HFFc6 (cell line): ENCODE measurements at regions not wholly inside any gene's neighbourhood (a gene's known extent, or its start where the extent isn't known, plus 50 kb on each side); places are given as distances from the start of the nearest gene placed in this dataset.

ENCODE experiments used
- DNase-seq: peaks from one replicate; pipeline ENCODE4 v3.0.0-alpha.2; 2018
- H3K27ac Mint-ChIP-seq: 2 replicates; pipeline ENCODE4 v1.8.0; 2020; ENCODE audit warnings: mild to moderate bottlenecking, mixed read lengths
- H3K27me3 Mint-ChIP-seq: 2 replicates; pipeline ENCODE4 v1.8.0; 2021; ENCODE audit warnings: mild to moderate bottlenecking, moderate library complexity, mixed read lengths; ENCODE audit not compliant: insufficient read depth
- H3K36me3 Mint-ChIP-seq: 2 replicates; pipeline ENCODE4 v1.8.0; 2021; ENCODE audit warnings: low read depth, mixed read lengths
- H3K4me1 Mint-ChIP-seq: 2 replicates; pipeline ENCODE4 v1.8.0; 2020; ENCODE audit warnings: low read depth, mixed read lengths
- H3K4me3 Mint-ChIP-seq: 2 replicates; pipeline ENCODE4 v1.8.0; 2020; ENCODE audit warnings: mild to moderate bottlenecking, moderate library complexity, mixed read lengths
- H3K9me3 Mint-ChIP-seq: 2 replicates; pipeline ENCODE4 v1.8.0; 2020; ENCODE audit warnings: mild to moderate bottlenecking, mixed read lengths
- TF ChIP-seq, protein P1 (sequence below): fragments of 200-600 bp; sonication (generic); IDR thresholded peaks from 2 replicates; pipeline ENCODE4 v1.5.0; 2021; ENCODE audit warnings: antibody characterized with exemption, mild to moderate bottlenecking

DNA sequence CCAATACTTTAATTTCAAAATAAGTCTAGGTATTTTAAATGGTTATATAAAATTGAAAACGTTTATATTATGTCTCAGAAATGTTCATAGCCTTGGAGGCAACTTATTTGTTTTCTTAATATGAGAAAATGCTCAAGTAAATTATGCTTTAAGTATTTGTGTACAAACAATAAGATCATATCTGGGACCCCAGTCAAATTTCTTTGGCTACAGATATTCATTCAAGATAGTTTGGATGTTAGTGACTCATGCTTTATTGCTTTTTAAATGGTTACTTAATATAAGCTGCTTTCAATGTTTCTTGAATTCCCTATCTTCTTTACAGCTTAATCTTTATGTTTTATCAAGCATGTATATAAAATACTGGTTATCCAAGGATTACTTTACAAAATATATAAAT is 291.3 kb downstream of the KCNC2 start:
- Mint-ChIP-seq H3K27ac (no peak overlapping the region), H3K4me3 (no peak overlapping the region), H3K36me3 (no peaks in the 10 kb centered on the region), H3K9me3 (peaks cover 4% of the 10 kb centered on the region; the same call in 1 of the 2 replicates), H3K4me1 (no peaks in the 10 kb centered on the region), H3K27me3 (no peaks in the 10 kb centered on the region; the same call in 1 of the 2 replicates)
- TF ChIP-seq, protein P1, sequence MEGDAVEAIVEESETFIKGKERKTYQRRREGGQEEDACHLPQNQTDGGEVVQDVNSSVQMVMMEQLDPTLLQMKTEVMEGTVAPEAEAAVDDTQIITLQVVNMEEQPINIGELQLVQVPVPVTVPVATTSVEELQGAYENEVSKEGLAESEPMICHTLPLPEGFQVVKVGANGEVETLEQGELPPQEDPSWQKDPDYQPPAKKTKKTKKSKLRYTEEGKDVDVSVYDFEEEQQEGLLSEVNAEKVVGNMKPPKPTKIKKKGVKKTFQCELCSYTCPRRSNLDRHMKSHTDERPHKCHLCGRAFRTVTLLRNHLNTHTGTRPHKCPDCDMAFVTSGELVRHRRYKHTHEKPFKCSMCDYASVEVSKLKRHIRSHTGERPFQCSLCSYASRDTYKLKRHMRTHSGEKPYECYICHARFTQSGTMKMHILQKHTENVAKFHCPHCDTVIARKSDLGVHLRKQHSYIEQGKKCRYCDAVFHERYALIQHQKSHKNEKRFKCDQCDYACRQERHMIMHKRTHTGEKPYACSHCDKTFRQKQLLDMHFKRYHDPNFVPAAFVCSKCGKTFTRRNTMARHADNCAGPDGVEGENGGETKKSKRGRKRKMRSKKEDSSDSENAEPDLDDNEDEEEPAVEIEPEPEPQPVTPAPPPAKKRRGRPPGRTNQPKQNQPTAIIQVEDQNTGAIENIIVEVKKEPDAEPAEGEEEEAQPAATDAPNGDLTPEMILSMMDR = no peak
- no peak for DNase-seq

DNA sequence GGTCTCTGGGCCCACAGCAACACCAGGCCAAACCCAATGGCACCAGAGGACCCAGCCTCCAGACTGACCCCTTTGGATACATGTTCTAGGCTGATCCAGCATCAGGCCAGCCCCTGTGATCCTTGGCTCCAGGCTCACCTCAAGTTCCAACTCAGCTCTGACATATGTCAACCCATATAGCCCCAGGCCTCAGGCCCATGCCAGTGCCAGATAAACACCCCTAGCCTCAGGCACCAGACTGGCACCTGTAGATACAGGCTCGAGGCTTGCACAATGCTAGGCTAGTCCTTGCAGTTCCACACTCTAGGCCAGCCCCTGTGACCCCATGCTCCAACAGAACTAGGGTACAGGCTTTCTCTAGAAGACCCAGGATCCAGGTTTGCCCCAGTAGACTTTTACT is 287.5 kb downstream of the KCNC2 start:
- H3K27me3 Mint-ChIP-seq = no peaks in the 10 kb centered on the region; the same call in 1 of the 2 replicates
- TF ChIP-seq, protein P1 = no peak
- no peak overlapping the region for H3K27ac Mint-ChIP-seq
- no peak overlapping the region for H3K4me3 Mint-ChIP-seq
- DNase-seq = no peak
- no peaks in the 10 kb centered on the region for H3K36me3 Mint-ChIP-seq
- peaks cover 17% of the 10 kb centered on the region for H3K9me3 Mint-ChIP-seq
- no peaks in the 10 kb centered on the region for H3K4me1 Mint-ChIP-seq

DNA sequence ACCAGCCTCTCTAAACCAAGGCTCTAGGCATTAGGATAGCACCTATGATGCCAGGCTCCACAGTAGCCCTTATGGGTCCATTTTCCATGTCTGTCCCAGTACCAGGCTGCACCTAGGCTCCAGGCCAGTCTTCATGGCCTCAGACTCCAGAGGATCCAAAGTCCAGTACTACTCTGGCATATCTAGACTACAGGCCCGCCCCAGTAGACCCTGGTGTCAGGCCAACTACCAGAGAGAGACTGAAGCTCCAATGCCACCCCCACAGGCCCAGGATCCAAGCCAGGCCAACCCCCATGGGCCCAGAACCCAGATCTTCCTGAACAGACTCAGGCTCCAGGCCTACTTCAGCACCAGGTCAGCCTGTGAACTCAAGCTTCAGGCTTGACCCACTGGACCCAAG is 287.0 kb downstream of the KCNC2 start:
- DNase-seq = no peak
- Mint-ChIP-seq H3K9me3 (peaks cover 17% of the 10 kb centered on the region), H3K4me3 (no peak overlapping the region), H3K27ac (no peak overlapping the region), H3K36me3 (no peaks in the 10 kb centered on the region), H3K27me3 (no peaks in the 10 kb centered on the region; the same call in 1 of the 2 replicates), H3K4me1 (no peaks in the 10 kb centered on the region)
- TF ChIP-seq, protein P1 = no peak

DNA sequence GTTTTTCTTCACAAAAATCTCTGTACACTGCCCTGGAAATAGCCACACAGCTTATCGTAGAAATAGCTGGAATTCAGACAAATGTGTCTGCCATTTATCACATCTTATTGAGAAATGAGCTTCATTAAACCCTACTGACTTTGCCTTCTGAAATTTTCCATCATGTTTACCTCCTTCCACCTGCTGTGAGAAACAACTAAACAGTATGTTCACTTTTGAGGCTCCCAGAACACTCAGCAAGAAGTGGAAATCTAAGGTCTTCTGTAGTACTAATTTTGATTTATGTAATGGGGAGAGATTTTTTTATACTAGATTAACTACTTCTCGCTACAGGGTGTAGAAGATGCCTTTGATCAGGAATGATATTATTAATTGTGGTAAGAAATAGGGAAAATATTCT is 268.0 kb downstream of the KCNC2 start:
- TF ChIP-seq, protein P1 = no peak
- no peaks in the 10 kb centered on the region for H3K36me3 Mint-ChIP-seq
- no peaks in the 10 kb centered on the region for H3K9me3 Mint-ChIP-seq
- no peak for DNase-seq
- H3K27ac Mint-ChIP-seq = no peak overlapping the region
- no peaks in the 10 kb centered on the region for H3K27me3 Mint-ChIP-seq
- H3K4me1 Mint-ChIP-seq = no peaks in the 10 kb centered on the region
- H3K4me3 Mint-ChIP-seq = no peak overlapping the region

DNA sequence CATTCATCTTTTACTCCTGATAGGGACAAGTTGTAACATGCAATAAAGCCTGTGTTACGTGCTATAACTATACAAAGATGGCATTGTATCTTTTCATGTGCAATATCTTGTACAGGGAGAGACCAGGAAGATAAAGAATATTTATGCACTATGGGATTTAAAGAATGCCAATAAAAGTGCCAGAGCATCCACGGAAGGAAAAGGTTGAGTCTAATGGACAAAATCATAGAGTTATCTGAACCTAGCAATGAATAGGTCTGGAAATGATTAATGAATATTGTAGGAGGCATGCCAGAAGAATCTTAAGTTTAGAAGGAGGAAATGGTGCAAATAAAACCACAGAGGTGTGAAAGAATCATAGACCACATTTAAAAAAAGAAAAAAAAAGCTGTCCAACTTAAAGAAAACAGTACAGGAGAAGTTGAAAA is 263.9 kb downstream of the KCNC2 start:
- no peaks in the 10 kb centered on the region for H3K36me3 Mint-ChIP-seq
- H3K9me3 Mint-ChIP-seq = no peaks in the 10 kb centered on the region
- no peak overlapping the region for H3K4me3 Mint-ChIP-seq
- no peak for DNase-seq
- H3K4me1 Mint-ChIP-seq = no peaks in the 10 kb centered on the region
- TF ChIP-seq, protein P1 = no peak
- H3K27me3 Mint-ChIP-seq = no peaks in the 10 kb centered on the region
- H3K27ac Mint-ChIP-seq = no peak overlapping the region

DNA sequence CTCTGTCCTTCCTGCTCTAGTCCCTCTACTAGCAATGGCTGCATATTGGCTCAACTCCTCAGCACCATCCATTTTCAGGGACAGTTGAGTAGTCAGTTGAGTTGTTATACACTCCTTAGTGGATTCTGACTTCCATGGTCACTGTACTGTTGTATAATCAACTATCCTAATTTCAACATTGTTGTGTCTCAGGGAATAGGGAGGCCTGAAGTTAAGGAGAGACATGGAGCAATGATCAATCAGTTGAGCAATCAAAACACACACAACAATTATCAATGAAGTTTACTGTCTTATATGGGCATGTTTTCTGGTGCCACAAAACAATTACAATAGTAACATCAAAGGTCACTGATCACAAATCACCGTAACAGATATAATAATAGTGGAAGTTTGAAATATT is 255.9 kb downstream of the KCNC2 start:
- no peak overlapping the region for H3K4me3 Mint-ChIP-seq
- no peak overlapping the region for H3K27ac Mint-ChIP-seq
- H3K4me1 Mint-ChIP-seq = no peaks in the 10 kb centered on the region
- no peaks in the 10 kb centered on the region for H3K36me3 Mint-ChIP-seq
- no peak for DNase-seq
- peaks cover 10% of the 10 kb centered on the region for H3K9me3 Mint-ChIP-seq
- TF ChIP-seq, protein P1 = no peak
- H3K27me3 Mint-ChIP-seq = no peaks in the 10 kb centered on the region; the same call in none of the 2 replicates
